Urinary bladder (tissue), 3 donors: ENCODE measurements at regions not wholly inside any gene's neighbourhood (a gene's known extent, or its start where the extent isn't known, plus 50 kb on each side); places are given as distances from the start of the nearest gene placed in this dataset.

Experiments used
- DNase-seq: peaks from one replicate; pipeline ENCODE4 v3.0.0-alpha.2; 2015; ENCODE audit errors: extremely low spot score
- H3K27ac ChIP-seq: one replicate; pipeline ENCODE4 v1.5.1; 2013; ENCODE audit warnings: low read depth, mild to moderate bottlenecking, moderate library complexity
- H3K36me3 ChIP-seq: one replicate; pipeline ENCODE4 v1.6.1; 2013; ENCODE audit warnings: mild to moderate bottlenecking, moderate library complexity; ENCODE audit not compliant: insufficient read depth
- H3K4me1 ChIP-seq: one replicate; pipeline ENCODE4 v1.6.1; 2013; ENCODE audit warnings: mild to moderate bottlenecking, moderate library complexity; ENCODE audit not compliant: insufficient read depth
- H3K4me3 ChIP-seq: one replicate; pipeline ENCODE4 v1.5.1; 2013; ENCODE audit warnings: low read depth, low read length
- whole genome bisulfite sequencing: extraction: QIAGEN DNeasy Blood & Tissue Kit; methylation state at CpG from one replicate; pipeline ENCODE4 v1.1.7; 2013; 5-methylcytosine and 5-hydroxymethylcytosine counted together
- donor health status: healthy with polysubstance abuse.
- donor health status: healthy.

GRCh38 chrX:136931661-136932060 lies 51.1 kb upstream of the RBMX start:
- WGBS: 77% methylated on average over 6 of the region's 6 CpGs
- DNase-seq: no peak
- H3K27ac ChIP-seq: no peak overlapping the region
- no peaks in the 10 kb centered on the region for H3K36me3 ChIP-seq
- no peak overlapping the region for H3K4me3 ChIP-seq
- no peaks in the 10 kb centered on the region for H3K4me1 ChIP-seq
